Ishikawa (cell line): ENCODE measurements at regions not wholly inside any gene's neighbourhood (a gene's known extent, or its start where the extent isn't known, plus 50 kb on each side); places are given as distances from the start of the nearest gene placed in this dataset.

ENCODE experiments used
- CREB1 ChIP-seq: IDR thresholded peaks from 2 replicates; pipeline ENCODE4 v1.6.1; 2012; ENCODE audit warnings: low read depth
- EGR1 ChIP-seq: IDR thresholded peaks from 2 replicates; pipeline ENCODE4 v1.6.1; 2012
- EP300 ChIP-seq: IDR thresholded peaks from 2 replicates; pipeline ENCODE4 v1.6.1; 2012; ENCODE audit warnings: borderline replicate concordance
- MAX ChIP-seq: IDR thresholded peaks from 2 replicates; pipeline ENCODE4 v1.6.1; 2012
- NFIC ChIP-seq: IDR thresholded peaks from 2 replicates; pipeline ENCODE4 v1.6.1; 2012
- REST ChIP-seq: IDR thresholded peaks from 2 replicates; pipeline ENCODE4 v1.6.1; 2012; ENCODE audit warnings: low read depth, mild to moderate bottlenecking
- TAF1 ChIP-seq: IDR thresholded peaks from 2 replicates; pipeline ENCODE4 v1.6.1; 2012; ENCODE audit warnings: low read depth, mild to moderate bottlenecking

- TF ChIP-seq NFIC (no peak), REST (no peak), TAF1 (no peak), MAX (no peak), CREB1 (no peak), EGR1 (no peak), EP300 (no peak)
Measured at GRCh38 chr18:59821983-59822382, 77.8 kb upstream of the PMAIP1 start.
